Caco-2 (cell line): ENCODE measurements at regions not wholly inside any gene's neighbourhood (a gene's known extent, or its start where the extent isn't known, plus 50 kb on each side); places are given as distances from the start of the nearest gene placed in this dataset.

Experiments used
- BruUV-seq: library from RNA; stranded (reverse); fragments of 400-500 nt; replicated peaks from 2 replicates; lab custom pipeline; 2021; lab: Mats Ljungman, UMichigan
- CTCF ChIA-PET: fragments of 300-600 bp; sonication (Branson Sonifier 250); formaldehyde crosslinking; loops from one replicate; lab custom pipeline; 2022; ENCODE audit warnings: antibody characterized with exemption; lab: Charles Lee
- POLR2A ChIA-PET: fragments of 300-600 bp; sonication (Branson Sonifier 250); formaldehyde crosslinking; loops from one replicate; lab custom pipeline; 2022; ENCODE audit warnings: antibody characterized with exemption; lab: Charles Lee
- DNase-seq, 2 experiments: peaks; one replicate each; pipeline versions ENCODE4 v3.0.0 to v3.0.0-alpha.2; 2020 to 2022
- H3K27me3 ChIP-seq: replicated peaks from 2 replicates; pipeline ENCODE4 v1.6.0; 2011; ENCODE audit warnings: low read length; ENCODE audit not compliant: control insufficient read depth, insufficient read depth
- H3K36me3 ChIP-seq: 2 replicates; pipeline ENCODE4 v1.5.1; 2011; ENCODE audit warnings: low read length; ENCODE audit not compliant: control insufficient read depth, insufficient read depth
- H3K4me1 ChIP-seq: fragments of 250-450 bp; sonication (Bioruptor Pico); 2 replicates; pipeline ENCODE4 v1.5.1; 2020; ENCODE audit warnings: mild to moderate bottlenecking
- H3K4me3 ChIP-seq: 2 replicates; pipeline ENCODE4 v1.5.1; 2011; ENCODE audit warnings: low read depth, mild to moderate bottlenecking, control low read depth, low read length
- H3K9me3 ChIP-seq: fragments of 250-450 bp; sonication (Bioruptor Pico); 2 replicates; pipeline ENCODE4 v1.5.1; 2020; ENCODE audit warnings: mild to moderate bottlenecking, moderate library complexity
- H3K27ac Mint-ChIP-seq: one replicate; pipeline ENCODE4 v1.8.0; 2022; ENCODE audit warnings: mixed read lengths; ENCODE audit not compliant: unreplicated experiment
- H3K27me3 Mint-ChIP-seq: one replicate; pipeline ENCODE4 v1.8.0; 2022; ENCODE audit warnings: mixed read lengths; ENCODE audit not compliant: insufficient read depth, unreplicated experiment
- H3K36me3 Mint-ChIP-seq: one replicate; pipeline ENCODE4 v1.8.0; 2022; ENCODE audit warnings: mild to moderate bottlenecking, mixed read lengths; ENCODE audit not compliant: insufficient read depth, unreplicated experiment
- H3K4me1 Mint-ChIP-seq: one replicate; pipeline ENCODE4 v1.8.0; 2022; ENCODE audit warnings: low read depth, mixed read lengths; ENCODE audit not compliant: unreplicated experiment
- H3K4me3 Mint-ChIP-seq: one replicate; pipeline ENCODE4 v1.8.0; 2022; ENCODE audit warnings: mild to moderate bottlenecking, moderate library complexity, mixed read lengths; ENCODE audit not compliant: unreplicated experiment
- H3K9me3 Mint-ChIP-seq: one replicate; pipeline ENCODE4 v1.8.0; 2022; ENCODE audit warnings: mixed read lengths; ENCODE audit not compliant: unreplicated experiment
- CTCF ChIP-seq, 2 experiments: fragments of 200-600 bp in 1 of 2; IDR thresholded peaks; 1 replicate in 1 of 2; 2 replicates in 1 of 2; pipeline versions ENCODE4 v1.5.1 to v1.8.0; 2011 to 2022; ENCODE audit warnings: antibody characterized with exemption in 1 of 2, control low read depth in 1 of 2, inconsistent platforms in 1 of 2, low read depth in 1 of 2, low read length in 1 of 2, mild to moderate bottlenecking in 1 of 2, moderate library complexity in 1 of 2; ENCODE audit not compliant: insufficient read depth in 1 of 2, severe bottlenecking in 1 of 2, unreplicated experiment in 1 of 2
- intact Hi-C: fragments of 100-400 bp; cut with micrococcal nuclease; formaldehyde crosslinking; loops from one replicate; pipeline ENCODE4 v1.10.0; 2022; ENCODE audit not compliant: unreplicated experiment

GRCh38 chr2:11901351-11902069 is 155.1 kb downstream of the LPIN1 start:
- CTCF ChIA-PET = no interaction called here
- Histone ChIP-seq H3K4me1 (no peaks in the 10 kb centered on the region), H3K9me3 (no peaks in the 10 kb centered on the region), H3K27me3 (no peaks in the 10 kb centered on the region), H3K36me3 (no peaks in the 10 kb centered on the region), H3K4me3 (no peak overlapping the region)
- peaks cover 18% of the 10 kb centered on the region for H3K27me3 Mint-ChIP-seq
- TF ChIP-seq CTCF (IDR thresholded peaks at IDR 0.05; ENCODE audit: insufficient read depth in 1 of 2, low read depth in 1 of 2, low read length in 1 of 2, severe bottlenecking in 1 of 2, unreplicated experiment in 1 of 2) = no peak
- BruUV-seq = no TSS peak
- no peak overlapping the region for H3K4me3 Mint-ChIP-seq
- no peak overlapping the region for H3K27ac Mint-ChIP-seq
- H3K4me1 Mint-ChIP-seq = no peaks in the 10 kb centered on the region
- DNase-seq = peak in 1 of 2 experiments; percentile 6
- intact Hi-C loops = no loop called here
- no peaks in the 10 kb centered on the region for H3K9me3 Mint-ChIP-seq
- POLR2A ChIA-PET = no interaction called here
- no peaks in the 10 kb centered on the region for H3K36me3 Mint-ChIP-seq

GRCh38 chr2:11903085-11903606 is 156.7 kb downstream of the LPIN1 start:
- Mint-ChIP-seq H3K4me1 (no peaks in the 10 kb centered on the region), H3K36me3 (no peaks in the 10 kb centered on the region), H3K4me3 (no peak overlapping the region), H3K27ac (no peak overlapping the region), H3K9me3 (no peaks in the 10 kb centered on the region), H3K27me3 (peaks cover 13% of the 10 kb centered on the region)
- H3K27me3 ChIP-seq = no peaks in the 10 kb centered on the region
- H3K9me3 ChIP-seq = no peaks in the 10 kb centered on the region
- no peak for DNase-seq
- TF ChIP-seq CTCF (IDR thresholded peaks at IDR 0.05; ENCODE audit: insufficient read depth in 1 of 2, low read depth in 1 of 2, low read length in 1 of 2, severe bottlenecking in 1 of 2, unreplicated experiment in 1 of 2) = no peak
- H3K36me3 ChIP-seq = no peaks in the 10 kb centered on the region
- intact Hi-C loops = no loop called here
- no peak overlapping the region for H3K4me3 ChIP-seq
- POLR2A ChIA-PET = no interaction called here
- H3K4me1 ChIP-seq = no peaks in the 10 kb centered on the region
- BruUV-seq = no TSS peak
- CTCF ChIA-PET = no interaction called here

GRCh38 chr2:11904029-11904428 is 157.6 kb downstream of the LPIN1 start:
- DNase-seq = no peak
- Histone ChIP-seq H3K9me3 (no peaks in the 10 kb centered on the region), H3K4me3 (no peak overlapping the region), H3K36me3 (no peaks in the 10 kb centered on the region), H3K27me3 (no peaks in the 10 kb centered on the region), H3K4me1 (no peaks in the 10 kb centered on the region)
- Mint-ChIP-seq H3K4me1 (no peaks in the 10 kb centered on the region), H3K4me3 (no peak overlapping the region), H3K9me3 (no peaks in the 10 kb centered on the region), H3K27ac (no peak overlapping the region), H3K36me3 (no peaks in the 10 kb centered on the region), H3K27me3 (peaks cover 10% of the 10 kb centered on the region)
- CTCF ChIA-PET = no interaction called here
- no TSS peak for BruUV-seq
- intact Hi-C loops = loop anchor here (2.0 kb wide), 1 partner anchor 41 kb away; no protein-coding TSS in a partner anchor
- POLR2A ChIA-PET = no interaction called here
- TF ChIP-seq CTCF (IDR thresholded peaks at IDR 0.05; ENCODE audit: insufficient read depth in 1 of 2, low read depth in 1 of 2, low read length in 1 of 2, severe bottlenecking in 1 of 2, unreplicated experiment in 1 of 2) = peak in 1 of 2 experiments; percentile 21
